SK-N-SH treated with all-trans-retinoic acid at 6 μM for 48 hours (cell line): ENCODE measurements at regions not wholly inside any gene's neighbourhood (a gene's known extent, or its start where the extent isn't known, plus 50 kb on each side); places are given as distances from the start of the nearest gene placed in this dataset.

Experiments
- ATAC-seq: fragments of 200-7000 bp; cut with Tn5 transposase; 3 replicates; pipeline ENCODE4 v1.9.1; 2020; ENCODE audit warnings: mild to moderate bottlenecking, moderate library complexity
- ARNTL ChIP-seq: fragments of 450-650 bp; formaldehyde crosslinking; IDR thresholded peaks from 2 replicates; pipeline ENCODE4 v1.5.0; 2020; ENCODE audit warnings: low read depth, mild to moderate bottlenecking, moderate library complexity, borderline replicate concordance
- BACH2 ChIP-seq: fragments of 250-450 bp; sonication (Bioruptor Pico); IDR thresholded peaks from 2 replicates; pipeline ENCODE4 v1.9.0; 2021; ENCODE audit warnings: mild to moderate bottlenecking, borderline replicate concordance
- CREB5 ChIP-seq: fragments of 250-450 bp; sonication (Bioruptor Pico); IDR thresholded peaks from 2 replicates; pipeline ENCODE4 v1.5.1; 2020; ENCODE audit warnings: low read depth, mild to moderate bottlenecking, moderate library complexity
- CSDC2 ChIP-seq: fragments of 250-450 bp; sonication (Bioruptor Pico); IDR thresholded peaks from 2 replicates; pipeline ENCODE4 v1.5.0; 2020; ENCODE audit warnings: mild to moderate bottlenecking, moderate library complexity
- CSRNP3 ChIP-seq: fragments of 250-450 bp; sonication (Bioruptor Pico); IDR thresholded peaks from 2 replicates; pipeline ENCODE4 v1.5.1; 2021; ENCODE audit warnings: mild to moderate bottlenecking, moderate library complexity
- ESRRG ChIP-seq: fragments of 250-450 bp; sonication (Bioruptor Pico); IDR thresholded peaks from 2 replicates; pipeline ENCODE4 v1.6.1; 2021; ENCODE audit warnings: mild to moderate bottlenecking
- GLIS3 ChIP-seq: fragments of 250-450 bp; sonication (Bioruptor Pico); IDR thresholded peaks from 2 replicates; pipeline ENCODE4 v1.5.0; 2020; ENCODE audit warnings: mild to moderate bottlenecking, moderate library complexity
- ISL1 ChIP-seq: fragments of 250-450 bp; sonication (Bioruptor Pico); IDR thresholded peaks from 2 replicates; pipeline ENCODE4 v2.1.2; 2022; ENCODE audit warnings: mild to moderate bottlenecking, moderate library complexity
- OSR1 ChIP-seq: fragments of 250-450 bp; sonication (Bioruptor Pico); IDR thresholded peaks from 2 replicates; pipeline ENCODE4 v1.8.0; 2022; ENCODE audit warnings: moderate library complexity, mild to moderate bottlenecking, inconsistent platforms
- PATZ1 ChIP-seq: fragments of 250-450 bp; sonication (Bioruptor Pico); IDR thresholded peaks from 2 replicates; pipeline ENCODE4 v1.8.0; 2020; ENCODE audit warnings: mild to moderate bottlenecking, moderate library complexity, borderline replicate concordance
- POU6F1 ChIP-seq: fragments of 250-450 bp; sonication (Bioruptor Pico); IDR thresholded peaks from 2 replicates; pipeline ENCODE4 v1.8.0; 2021; ENCODE audit warnings: low read depth, mild to moderate bottlenecking, moderate library complexity, borderline replicate concordance
- PPARA ChIP-seq: fragments of 250-450 bp; sonication (Bioruptor Pico); IDR thresholded peaks from 2 replicates; pipeline ENCODE4 v1.5.0; 2020; ENCODE audit warnings: mild to moderate bottlenecking, borderline replicate concordance
- RARB ChIP-seq: fragments of 250-450 bp; sonication (Bioruptor Pico); IDR thresholded peaks from 2 replicates; pipeline ENCODE4 v1.8.0; 2021; ENCODE audit warnings: mild to moderate bottlenecking, moderate library complexity
- SNAI2 ChIP-seq: fragments of 250-450 bp; sonication (Bioruptor Pico); IDR thresholded peaks from 2 replicates; pipeline ENCODE4 v1.5.0; 2020; ENCODE audit warnings: mild to moderate bottlenecking, moderate library complexity
- TCF4 ChIP-seq: fragments of 250-450 bp; sonication (Bioruptor Pico); IDR thresholded peaks from 2 replicates; pipeline ENCODE4 v1.8.0; 2021; ENCODE audit warnings: mild to moderate bottlenecking, moderate library complexity, borderline replicate concordance
- TOX ChIP-seq: fragments of 250-450 bp; sonication (Bioruptor Pico); IDR thresholded peaks from 2 replicates; pipeline ENCODE4 v1.8.0; 2021; ENCODE audit warnings: mild to moderate bottlenecking, moderate library complexity, borderline replicate concordance
- TSHZ2 ChIP-seq: fragments of 250-450 bp; sonication (Bioruptor Pico); IDR thresholded peaks from 2 replicates; pipeline ENCODE4 v1.5.0; 2020; ENCODE audit warnings: mild to moderate bottlenecking, moderate library complexity
- ZC3H10 ChIP-seq: fragments of 250-450 bp; sonication (Bioruptor Pico); IDR thresholded peaks from 2 replicates; pipeline ENCODE4 v1.5.1; 2021; ENCODE audit warnings: mild to moderate bottlenecking, moderate library complexity
- ZFP3 ChIP-seq: fragments of 250-450 bp; sonication (Bioruptor Pico); IDR thresholded peaks from 2 replicates; pipeline ENCODE4 v1.5.0; 2020; ENCODE audit warnings: mild to moderate bottlenecking, moderate library complexity
- ZFP30 ChIP-seq: fragments of 450-650 bp; formaldehyde crosslinking; IDR thresholded peaks from 2 replicates; pipeline ENCODE4 v1.5.0; 2022; ENCODE audit warnings: mild to moderate bottlenecking, moderate library complexity
- ZNF565 ChIP-seq: fragments of 450-650 bp; formaldehyde crosslinking; conservative IDR thresholded peaks from 2 replicates; pipeline ENCODE4 v1.5.0; 2020; ENCODE audit warnings: low read depth, mild to moderate bottlenecking, moderate library complexity
- ZNF70 ChIP-seq: fragments of 450-650 bp; formaldehyde crosslinking; IDR thresholded peaks from 2 replicates; pipeline ENCODE4 v1.5.0; 2020; ENCODE audit warnings: mild to moderate bottlenecking, moderate library complexity
- ZNF8 ChIP-seq: fragments of 450-650 bp; formaldehyde crosslinking; IDR thresholded peaks from 2 replicates; pipeline ENCODE4 v1.5.0; 2020; ENCODE audit warnings: mild to moderate bottlenecking, moderate library complexity

GRCh38 chr5:82397741-82398320 lies 119.7 kb upstream of the RPS23 start:
- ATAC-seq = no peak
- TF ChIP-seq ZFP3 (CRISPR knock-in tag) = no peak
- no peak for TF ChIP-seq TSHZ2 (CRISPR knock-in tag)

- peak; percentile 99 for ATAC-seq
- TF ChIP-seq CREB5 (CRISPR knock-in tag) (no peak), PPARA (CRISPR knock-in tag) (no peak), OSR1 (CRISPR knock-in tag) (no peak), SNAI2 (CRISPR knock-in tag) (no peak), CSRNP3 (CRISPR knock-in tag) (no peak), TOX (CRISPR knock-in tag) (no peak), ZNF70 (no peak), ZNF565 (CRISPR knock-in tag) (no peak), ISL1 (peak; percentile 53), CSDC2 (CRISPR knock-in tag) (no peak; the same call in 1 of the 2 replicates), TSHZ2 (CRISPR knock-in tag) (peak; percentile 58; the same call in 1 of the 2 replicates), ESRRG (CRISPR knock-in tag) (no peak), ZFP30 (CRISPR knock-in tag) (no peak), TCF4 (CRISPR knock-in tag) (peak; percentile 74; the same call in 1 of the 2 replicates), BACH2 (no peak), PATZ1 (no peak), ARNTL (no peak), RARB (CRISPR knock-in tag) (no peak), ZFP3 (CRISPR knock-in tag) (0 out of 2 replicates have a peak, but pooled peaks have one; percentile 16), ZC3H10 (CRISPR knock-in tag) (no peak), ZNF8 (CRISPR knock-in tag) (no peak; the same call in 1 of the 2 replicates), POU6F1 (CRISPR knock-in tag) (no peak), GLIS3 (no peak)
Measured at GRCh38 chr5:82396871-82397514, 118.8 kb upstream of the RPS23 start.
